Right ventricle myocardium superior (tissue), 1 donor: ENCODE measurements at regions not wholly inside any gene's neighbourhood (a gene's known extent, or its start where the extent isn't known, plus 50 kb on each side); places are given as distances from the start of the nearest gene placed in this dataset.

ENCODE experiments used
- ATAC-seq: fragments of 200-7000 bp; cut with Tn5 transposase; one replicate; pipeline ENCODE4 v1.9.1; 2020; ENCODE audit warnings: mild to moderate bottlenecking; ENCODE audit not compliant: poor library complexity
- DNase-seq: peaks from one replicate; pipeline ENCODE4 v3.0.0-alpha.2; 2020
- intact Hi-C: fragments of 100-400 bp; cut with DNase I; formaldehyde crosslinking; loops from one replicate; pipeline ENCODE4 v1.11.2; 2022
- donor health status: DM: no; HTN: yes; CAD: no; lungs with severe emphysema.

DNA sequence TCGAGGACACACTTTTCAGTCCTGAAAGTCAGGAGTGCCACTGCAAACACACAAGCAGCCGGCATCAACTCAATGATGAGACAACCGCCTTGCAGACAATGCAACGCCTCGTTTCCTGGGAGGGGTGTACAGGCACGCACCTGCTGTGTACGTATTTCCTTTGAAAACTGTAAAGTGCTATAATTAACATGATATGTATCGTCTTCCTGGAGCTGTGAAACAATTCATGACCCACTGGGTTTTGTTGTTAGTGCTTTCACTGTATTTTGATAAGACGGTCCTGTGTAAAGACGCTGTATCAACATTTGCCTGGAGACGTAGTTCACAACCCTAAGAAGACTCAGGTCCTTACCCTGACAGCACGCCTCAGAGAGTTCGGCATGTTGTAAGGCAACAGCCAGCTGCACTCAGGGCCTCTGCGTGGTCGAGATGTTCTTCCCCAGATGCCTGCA is 105.7 kb upstream of the ANO1 start:
- intact Hi-C loops: no loop called here
- ATAC-seq (no peak), DNase-seq (no peak)

DNA sequence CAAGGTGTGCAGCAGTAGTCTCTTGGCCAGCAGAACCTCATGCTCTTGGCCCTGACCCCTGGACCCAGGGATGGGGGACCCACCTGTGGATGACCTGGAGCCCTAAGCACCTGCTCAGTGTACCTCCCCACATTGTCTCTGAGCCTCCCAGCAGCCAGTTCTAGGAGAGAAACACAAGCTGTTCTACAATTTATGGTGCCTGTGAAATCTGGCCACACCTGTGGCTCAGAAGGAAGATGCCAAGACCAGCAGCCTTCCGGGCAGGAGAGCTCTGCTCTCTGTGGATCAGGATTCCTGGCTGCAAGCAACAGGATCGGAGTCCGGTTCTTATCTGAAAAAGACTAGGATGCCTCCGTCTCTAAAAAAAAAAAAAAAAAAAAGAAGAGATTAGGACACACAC is 103.6 kb upstream of the ANO1 start:
- no peak for DNase-seq
- ATAC-seq: no peak
- intact Hi-C loops: no loop called here

DNA sequence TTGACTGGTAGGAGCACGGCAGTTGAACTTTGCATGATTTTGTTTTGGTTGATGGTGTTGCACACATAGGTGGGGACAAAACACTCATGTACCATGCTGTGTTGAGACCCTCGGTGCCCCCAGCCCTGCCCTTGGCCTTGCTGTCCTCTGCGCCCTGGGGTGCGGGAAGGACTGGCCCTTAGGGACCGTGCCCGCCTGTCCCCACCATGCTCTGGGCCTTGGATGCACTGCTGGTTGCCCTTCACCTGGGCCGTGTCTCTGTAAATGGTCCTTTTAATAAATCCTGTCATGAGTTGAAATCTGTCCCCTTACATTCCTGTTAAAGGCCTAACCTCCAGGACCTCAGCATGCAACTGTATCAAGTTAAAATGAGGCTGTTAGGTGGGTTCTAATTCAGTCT is 102.3 kb upstream of the ANO1 start:
- no peak for ATAC-seq
- intact Hi-C loops: no loop called here
- DNase-seq: no peak

DNA sequence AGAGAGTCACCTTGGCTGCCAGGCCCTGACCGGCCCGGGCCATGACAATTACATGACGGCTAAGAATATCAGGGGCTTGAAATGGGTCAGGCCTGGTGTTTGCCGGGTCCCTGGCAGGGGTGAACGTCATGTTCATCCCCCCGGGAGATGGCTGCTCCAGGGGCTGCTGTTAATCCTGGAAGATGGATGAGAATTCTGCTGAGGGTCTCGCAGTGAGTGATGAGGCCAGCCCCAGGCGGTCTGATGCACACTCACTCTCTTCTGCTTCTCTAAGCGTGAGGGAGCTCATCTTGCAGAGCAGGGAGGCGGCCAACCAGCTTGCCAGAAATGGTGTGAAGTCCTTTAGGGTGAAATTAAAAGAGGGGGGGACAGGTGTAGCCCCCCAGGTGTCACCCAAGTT is 101.3 kb upstream of the ANO1 start:
- no peak for ATAC-seq
- intact Hi-C loops: no loop called here
- no peak for DNase-seq

DNA sequence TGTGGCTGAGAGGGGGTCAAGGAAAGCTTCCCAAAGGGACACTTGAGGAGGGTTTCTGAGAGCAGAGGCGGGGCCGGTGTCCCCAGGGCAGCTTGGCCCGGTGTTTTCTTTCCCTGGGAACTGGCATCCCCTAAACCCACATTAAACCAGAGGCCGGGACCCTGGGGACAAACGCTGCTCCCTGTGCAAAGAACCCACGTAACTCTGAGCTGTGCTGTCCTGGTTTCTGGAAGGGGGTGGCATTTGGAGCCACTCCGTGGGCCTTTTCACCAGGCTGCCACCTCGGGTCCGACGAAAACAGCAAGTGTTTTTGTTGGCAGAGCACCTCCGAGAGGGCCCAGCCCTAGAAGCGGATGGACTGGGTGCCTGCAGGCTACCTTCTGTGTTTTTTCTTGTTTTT is 100.2 kb upstream of the ANO1 start:
- intact Hi-C loops: no loop called here
- ATAC-seq (no peak), DNase-seq (no peak)

DNA sequence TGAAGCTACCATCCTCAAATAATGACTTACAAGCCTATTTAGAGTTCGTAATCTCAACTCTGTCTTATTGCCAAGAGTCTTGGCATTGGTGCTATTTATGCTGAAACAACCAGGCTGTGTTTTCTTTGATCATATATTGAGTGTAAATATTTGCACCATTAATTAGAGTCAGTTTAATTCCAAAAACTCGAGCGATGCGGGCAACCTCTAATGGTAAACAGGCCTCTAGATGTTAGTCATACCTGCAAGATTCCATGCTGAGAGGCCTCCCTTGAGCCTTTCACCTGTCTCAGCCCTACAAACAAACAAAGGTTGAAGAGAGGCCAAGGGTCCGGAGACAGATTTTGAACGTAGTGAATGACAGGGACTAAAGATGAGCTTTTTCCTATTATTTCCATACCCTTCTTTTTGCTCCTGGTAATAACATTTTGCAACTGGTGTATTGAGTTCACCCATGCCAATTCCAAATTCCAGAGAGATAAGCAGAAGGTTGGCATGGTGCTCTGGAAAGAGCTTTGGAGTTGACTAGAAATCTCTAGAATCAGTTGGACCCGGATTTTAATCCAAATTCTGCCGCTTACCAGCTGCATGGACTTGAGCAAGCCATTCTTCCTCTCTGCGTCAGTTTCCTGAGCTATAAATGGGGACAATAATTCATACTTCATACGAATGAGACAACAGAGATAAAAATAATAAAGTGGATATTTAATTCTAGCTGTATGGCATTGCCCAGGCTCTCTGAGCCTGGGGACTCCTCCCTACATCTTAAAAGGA is 99.1 kb upstream of the ANO1 start:
- no peak for ATAC-seq
- no peak for DNase-seq
- intact Hi-C loops: no loop called here

DNA sequence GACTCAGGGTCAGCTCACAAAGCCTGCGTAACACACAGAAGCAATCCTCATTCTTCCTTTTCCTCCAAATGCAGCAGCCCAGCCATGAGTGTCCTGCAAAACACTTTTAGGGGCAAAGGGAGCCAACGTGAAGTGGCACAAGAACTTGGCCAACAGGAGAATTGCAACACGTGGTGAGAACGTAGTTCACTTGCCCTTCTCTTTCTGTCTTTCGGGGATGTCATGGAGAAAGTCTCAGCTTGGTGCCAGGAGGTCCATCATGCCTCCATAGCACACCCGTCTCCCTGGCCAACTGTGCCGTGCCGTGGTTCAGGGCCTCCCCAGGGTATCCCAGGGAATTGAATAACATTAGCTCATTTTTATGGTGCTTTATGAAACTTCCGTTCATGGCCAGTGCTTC is 98.5 kb upstream of the ANO1 start:
- intact Hi-C loops: no loop called here
- no peak for DNase-seq
- ATAC-seq: no peak

DNA sequence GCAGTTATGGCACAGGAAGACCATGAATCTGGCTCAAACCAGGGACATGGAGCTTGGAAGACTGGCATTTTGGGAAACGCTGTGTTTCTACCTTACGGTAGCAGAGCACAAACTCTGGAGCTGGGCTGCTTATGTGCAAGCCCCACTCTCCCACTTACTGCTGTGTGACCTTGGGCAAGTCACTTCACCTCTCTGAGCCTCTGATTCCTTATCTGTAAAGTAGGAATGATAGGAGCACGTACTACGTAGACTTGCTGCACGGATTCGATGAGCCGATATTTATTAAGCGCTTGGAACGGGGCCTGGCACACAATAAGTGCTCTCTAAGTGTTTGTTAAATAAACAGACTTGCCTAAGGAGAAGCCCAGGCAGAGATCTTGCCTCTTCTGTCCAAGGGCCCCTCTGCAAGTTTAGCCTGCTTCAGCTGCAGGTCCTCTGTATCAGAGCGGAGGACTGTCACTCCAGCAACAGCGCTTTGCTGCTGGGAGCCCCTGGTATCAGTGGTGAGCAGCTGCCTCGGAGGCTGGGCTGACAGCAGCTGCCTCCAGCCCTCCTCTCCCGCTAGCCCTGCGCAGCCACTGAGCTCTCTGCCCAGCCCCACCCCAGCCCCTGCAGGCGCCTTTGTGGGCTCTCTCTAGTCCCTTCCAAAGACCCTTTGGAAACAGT is 96.9 kb upstream of the ANO1 start:
- ATAC-seq (no peak), DNase-seq (no peak)

DNA sequence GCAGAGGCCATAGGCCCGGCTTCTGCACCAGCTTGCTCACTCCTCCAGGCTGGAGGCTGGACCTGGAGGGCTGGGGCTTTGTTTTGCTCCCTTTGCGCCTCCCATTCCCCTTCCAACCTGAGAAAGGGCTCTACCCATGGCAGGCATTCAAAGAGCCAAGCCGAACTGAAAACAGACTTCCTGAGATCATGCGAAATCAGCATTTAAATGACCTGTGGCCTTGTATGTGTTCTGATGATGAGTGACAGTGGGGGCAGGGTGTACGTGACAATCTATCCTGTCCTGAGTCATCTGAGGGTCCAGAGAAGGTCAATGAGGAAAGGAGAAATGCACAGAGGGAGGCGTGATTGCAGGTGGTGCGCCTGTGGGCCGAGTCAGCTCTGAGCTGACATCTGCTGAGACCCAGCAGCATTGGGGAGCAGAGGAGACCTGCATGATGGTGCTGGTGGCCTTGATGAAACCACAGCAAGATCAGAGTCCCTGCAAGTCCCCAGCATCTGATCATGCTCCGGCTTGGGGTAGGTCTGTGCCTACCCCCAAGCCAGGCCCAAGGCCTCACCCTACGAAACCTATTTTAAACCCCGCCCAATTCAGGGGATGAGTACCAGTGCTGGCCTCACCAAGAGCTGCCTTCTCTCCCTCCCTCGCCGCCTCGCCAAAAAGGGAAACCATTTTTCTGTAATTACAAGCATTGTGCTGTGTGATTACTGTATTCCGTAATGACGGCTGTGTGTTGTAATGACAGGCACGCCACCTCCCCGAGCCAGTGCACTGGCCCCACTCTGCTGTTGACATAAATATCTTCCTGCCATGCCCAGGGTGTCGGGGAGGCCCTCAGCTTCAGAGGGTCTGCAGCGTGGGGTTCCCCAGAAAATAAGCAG is 95.2 kb upstream of the ANO1 start:
- intact Hi-C loops: no loop called here
- ATAC-seq (no peak), DNase-seq (no peak)

More for the DNA sequence above, 96.9 kb upstream of the ANO1 start:
- intact Hi-C loops: no loop called here

DNA sequence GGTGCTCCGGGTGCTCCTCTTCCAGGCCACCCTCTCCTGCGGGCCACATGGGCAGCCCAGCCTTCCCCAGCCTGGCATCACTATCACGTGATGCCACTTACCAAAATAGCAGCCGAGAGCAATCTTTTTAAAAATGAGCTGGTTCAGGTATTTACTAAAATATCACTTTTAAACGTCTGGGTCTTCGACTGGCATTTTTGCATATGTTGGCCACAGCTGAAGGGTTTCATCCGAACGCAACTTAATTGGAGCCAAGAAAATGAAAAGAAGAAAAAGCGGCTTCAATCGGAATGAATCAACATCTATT is 94.6 kb upstream of the ANO1 start:
- ATAC-seq (no peak), DNase-seq (no peak)
- intact Hi-C loops: no loop called here

DNA sequence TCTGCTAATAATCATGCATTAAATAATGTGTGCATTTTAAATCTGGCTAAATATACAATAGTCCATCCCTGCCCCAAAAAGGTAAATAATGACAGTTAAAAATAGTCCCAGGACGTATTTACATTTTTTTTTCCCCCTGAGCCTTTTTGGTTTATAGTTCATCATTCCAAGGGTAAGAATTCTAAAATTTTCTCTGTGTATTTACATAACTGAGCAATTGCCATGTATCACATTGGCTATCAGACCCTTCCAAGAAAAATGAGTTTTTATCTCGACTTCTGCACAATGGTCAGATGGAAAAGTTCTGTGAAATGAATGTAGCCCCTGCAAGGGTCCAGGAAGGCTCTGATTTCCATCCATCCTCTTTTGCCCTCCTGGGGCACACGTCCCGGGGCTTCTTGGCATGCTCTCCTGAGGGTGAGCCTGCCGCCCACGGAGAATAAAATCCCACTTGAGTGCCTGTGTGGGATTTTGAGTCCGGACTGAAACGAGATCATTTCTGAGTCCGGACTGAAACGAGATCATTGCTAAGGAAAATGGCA is 94.1 kb upstream of the ANO1 start:
- intact Hi-C loops: no loop called here
- ATAC-seq: no peak
- DNase-seq: no peak

DNA sequence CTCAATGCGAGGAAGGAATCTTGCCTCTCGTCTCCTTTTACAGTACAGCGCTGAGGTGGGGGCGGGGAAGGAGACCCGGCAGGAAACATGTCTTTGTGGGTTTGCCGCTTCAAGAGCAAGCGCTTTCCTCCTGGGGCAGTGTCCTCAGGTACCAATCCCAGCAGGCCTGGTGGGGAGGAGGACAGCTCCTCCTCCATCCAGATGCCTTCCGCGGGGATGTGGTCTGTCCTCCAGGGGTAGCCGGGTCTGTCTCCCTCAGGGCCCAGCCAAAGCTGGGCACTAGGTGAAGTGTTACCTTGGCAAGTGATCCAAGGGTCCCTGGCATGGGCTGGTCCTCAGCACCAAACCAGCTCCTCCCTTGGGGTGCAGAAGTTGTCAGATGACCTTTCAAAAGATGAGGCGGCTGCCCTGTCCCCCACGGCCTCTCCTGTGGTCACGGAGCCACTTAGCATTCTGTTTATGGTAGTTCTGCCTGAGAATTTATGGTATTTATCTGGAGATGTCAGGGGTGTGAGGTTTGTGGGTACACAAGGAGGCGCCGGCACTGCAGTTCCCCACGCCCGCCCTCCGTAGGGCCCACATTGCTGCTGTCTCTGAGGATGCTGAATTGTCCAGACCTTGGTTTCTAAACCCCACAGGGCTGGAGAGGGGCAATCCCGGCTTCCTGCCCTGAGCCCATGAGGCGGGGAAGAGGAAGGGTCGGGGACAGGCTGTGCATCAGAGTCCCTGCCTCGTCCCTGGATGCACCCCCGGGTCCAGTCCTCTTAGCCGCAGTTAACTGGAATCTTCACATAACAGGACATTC is 93.5 kb upstream of the ANO1 start:
- DNase-seq (no peak), ATAC-seq (no peak)
- intact Hi-C loops: no loop called here

DNA sequence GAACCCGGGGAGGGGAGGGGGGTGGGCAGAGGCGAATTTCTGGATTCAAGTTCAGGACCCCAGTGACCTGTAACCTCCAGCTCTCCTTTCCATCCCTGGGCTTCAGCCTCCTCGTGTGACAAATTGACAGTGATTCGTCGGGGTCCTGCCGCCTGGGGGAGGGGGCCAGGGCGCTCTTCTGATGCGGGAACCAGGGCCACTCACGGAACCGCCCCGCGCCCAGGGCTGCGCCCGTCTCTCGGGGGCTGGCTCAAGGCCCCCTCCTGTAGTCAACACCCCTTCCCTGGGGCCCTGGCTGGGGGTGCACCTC is 92.8 kb upstream of the ANO1 start:
- DNase-seq (no peak), ATAC-seq (no peak)
- intact Hi-C loops: no loop called here

DNA sequence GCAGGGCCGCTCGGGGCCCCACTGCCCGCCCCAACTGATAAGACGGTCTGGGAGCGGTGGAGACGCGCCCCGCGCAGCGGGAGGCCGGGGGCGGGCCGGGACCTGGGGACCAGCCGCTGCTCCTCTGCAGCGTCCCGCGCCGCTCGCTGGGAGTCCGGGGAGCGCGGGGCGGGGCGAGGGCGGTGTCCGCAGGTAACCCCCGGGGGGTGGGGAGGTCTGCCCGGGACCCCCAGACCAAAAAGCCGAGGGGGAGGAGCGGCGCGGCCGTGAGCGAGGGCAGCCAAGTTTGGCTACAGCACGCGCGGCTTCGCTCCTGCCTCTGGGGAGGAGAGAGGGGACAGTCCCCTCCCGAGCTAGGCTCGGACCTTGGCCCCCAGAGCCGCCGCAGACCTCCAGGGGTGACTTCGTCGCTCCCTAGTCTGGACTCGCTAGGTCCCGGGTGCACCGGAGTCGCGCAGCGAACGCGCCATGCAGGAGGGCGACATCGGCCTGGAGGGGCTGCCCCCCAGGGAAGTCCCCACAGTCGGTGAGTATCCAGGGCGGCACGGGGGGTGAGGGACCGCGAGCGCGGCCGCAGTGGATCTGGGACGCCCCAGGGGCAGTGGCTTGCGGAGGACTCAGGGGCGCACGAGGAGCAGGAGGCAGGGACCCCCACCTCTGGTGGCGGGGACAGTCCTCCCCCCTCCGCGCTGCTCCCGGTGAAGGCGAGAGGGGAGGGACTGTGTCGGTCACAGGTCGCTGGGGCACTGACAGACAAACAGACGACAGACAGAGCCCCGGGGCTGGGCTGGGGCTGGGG is 92.3 kb upstream of the ANO1 start:
- DNase-seq (no peak), ATAC-seq (peak; percentile 36)
- intact Hi-C loops: no loop called here

DNA sequence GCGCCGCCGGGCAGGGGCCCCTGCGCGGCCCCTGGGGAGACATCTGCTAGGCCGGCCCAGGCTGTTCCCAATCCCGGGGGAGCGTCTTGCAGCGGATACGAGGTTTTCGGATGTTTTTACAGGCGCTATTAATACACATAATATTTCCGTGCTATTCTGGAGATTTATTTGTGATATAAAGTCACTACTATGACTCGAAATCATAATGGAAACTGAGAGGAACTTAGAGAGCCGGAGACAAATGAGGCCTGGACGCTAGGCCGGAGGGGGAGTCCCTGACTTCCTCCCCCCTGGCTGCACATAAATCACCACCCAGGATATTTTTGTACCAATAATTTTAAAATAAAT is 91.7 kb upstream of the ANO1 start:
- no peak for DNase-seq
- ATAC-seq: peak; percentile 22
- intact Hi-C loops: no loop called here

DNA sequence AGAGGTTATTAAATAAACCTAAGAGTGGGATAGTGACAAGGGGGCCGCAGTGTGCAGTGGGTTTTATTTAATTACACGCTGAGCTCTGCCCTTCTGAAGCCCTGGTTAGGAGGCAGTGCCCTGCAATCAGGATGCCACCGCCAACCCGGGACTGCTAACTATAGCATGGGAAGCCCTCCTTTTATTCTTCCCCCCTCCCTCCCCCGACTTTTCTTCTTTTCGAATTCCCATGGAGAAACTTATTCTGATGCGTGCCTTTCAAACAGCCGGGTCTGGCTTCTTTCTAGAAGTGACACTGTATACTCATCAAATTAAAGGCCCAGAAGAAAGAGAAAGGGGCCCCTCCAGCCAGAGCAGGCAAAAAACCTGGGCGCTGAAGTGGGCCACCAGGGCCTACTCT is 91.3 kb upstream of the ANO1 start:
- intact Hi-C loops: no loop called here
- no peak for DNase-seq
- ATAC-seq: no peak

DNA sequence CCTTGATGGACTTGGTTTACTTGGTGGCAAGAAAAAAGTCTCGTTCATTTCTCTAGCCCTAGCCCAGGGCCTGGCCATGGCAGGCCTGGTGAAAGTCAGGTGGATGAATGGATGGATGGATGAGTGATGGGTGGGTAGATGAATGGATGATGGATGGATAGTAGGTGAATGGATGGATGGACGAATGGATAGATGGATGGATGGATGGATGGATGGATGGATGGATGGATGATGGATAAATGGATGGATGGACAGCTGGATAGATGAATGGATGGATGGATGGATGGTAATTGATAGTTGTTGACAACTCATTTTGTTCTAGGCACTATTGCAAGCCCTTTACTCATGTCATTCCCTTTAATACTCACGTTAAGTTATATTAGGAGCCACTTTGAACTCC is 86.1 kb upstream of the ANO1 start:
- ATAC-seq (no peak), DNase-seq (no peak)
- intact Hi-C loops: no loop called here

DNA sequence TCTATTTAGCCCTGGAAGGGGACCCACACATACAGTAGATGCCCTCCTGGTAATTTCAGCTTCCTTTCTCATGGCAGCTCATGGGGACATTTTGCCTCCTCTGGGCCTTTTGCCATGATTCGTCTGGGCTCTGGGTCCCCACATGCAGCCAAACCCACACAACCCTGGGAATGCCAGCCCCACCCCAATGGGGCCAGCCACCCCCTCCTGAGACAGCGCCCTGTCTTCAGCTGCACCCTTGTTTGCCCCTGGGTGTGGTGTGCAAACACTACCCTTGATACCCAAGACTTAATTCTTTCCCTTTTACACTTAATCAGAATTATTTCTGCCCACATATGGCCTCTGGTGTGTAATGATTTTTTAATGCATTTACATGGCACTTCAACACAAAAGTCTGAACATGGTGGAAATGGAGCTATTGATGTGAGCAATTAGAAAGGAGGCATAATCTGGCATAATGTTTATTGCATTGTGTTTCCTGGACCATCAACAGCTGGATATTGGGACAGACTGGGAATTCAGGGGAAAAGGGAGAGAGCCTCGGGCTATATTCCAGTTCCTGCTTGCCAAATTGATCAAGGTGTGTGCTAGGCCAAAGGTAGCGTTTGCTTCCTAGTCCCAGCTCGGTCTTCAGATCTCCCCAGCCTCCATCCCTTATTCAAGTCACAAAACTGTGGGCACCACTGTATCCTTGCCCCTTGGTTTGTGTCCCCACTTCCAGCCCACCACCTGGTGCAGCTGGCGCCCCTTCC is 85.0 kb upstream of the ANO1 start:
- no peak for ATAC-seq
- intact Hi-C loops: no loop called here
- DNase-seq: no peak
